ENCODE measurements at regions not wholly inside any gene's neighbourhood (a gene's known extent, or its start where the extent isn't known, plus 50 kb on each side); places are given as distances from the start of the nearest gene placed in this dataset.

GRCh38 chr22:27337676-27338075, 463.9 kb downstream of the MN1 start:
- no peaks in the 10 kb centered on the region for H3K36me3 Mint-ChIP-seq (ENCODE audit: low read depth, unreplicated experiment)
- no peaks in the 10 kb centered on the region for H3K36me3 ChIP-seq (ENCODE audit: insufficient read depth, low read length)
- H3K27me3 Mint-ChIP-seq (ENCODE audit: low read depth, unreplicated experiment), result peaks cover 6% of the 10 kb centered on the region
- no peak overlapping the region for H3K4me2 ChIP-seq (ENCODE audit: low read length)
- H3K27me3 ChIP-seq (ENCODE audit: insufficient read depth, low read length), result no peaks in the 10 kb centered on the region
- no peak overlapping the region for H3K9ac ChIP-seq (ENCODE audit: low read length)
- no peak overlapping the region for H3K27ac Mint-ChIP-seq (ENCODE audit: unreplicated experiment)
- FAIRE-seq (no peak), DNase-seq (ENCODE audit: low read depth) (no peak)
- TF ChIP-seq, protein P1, sequence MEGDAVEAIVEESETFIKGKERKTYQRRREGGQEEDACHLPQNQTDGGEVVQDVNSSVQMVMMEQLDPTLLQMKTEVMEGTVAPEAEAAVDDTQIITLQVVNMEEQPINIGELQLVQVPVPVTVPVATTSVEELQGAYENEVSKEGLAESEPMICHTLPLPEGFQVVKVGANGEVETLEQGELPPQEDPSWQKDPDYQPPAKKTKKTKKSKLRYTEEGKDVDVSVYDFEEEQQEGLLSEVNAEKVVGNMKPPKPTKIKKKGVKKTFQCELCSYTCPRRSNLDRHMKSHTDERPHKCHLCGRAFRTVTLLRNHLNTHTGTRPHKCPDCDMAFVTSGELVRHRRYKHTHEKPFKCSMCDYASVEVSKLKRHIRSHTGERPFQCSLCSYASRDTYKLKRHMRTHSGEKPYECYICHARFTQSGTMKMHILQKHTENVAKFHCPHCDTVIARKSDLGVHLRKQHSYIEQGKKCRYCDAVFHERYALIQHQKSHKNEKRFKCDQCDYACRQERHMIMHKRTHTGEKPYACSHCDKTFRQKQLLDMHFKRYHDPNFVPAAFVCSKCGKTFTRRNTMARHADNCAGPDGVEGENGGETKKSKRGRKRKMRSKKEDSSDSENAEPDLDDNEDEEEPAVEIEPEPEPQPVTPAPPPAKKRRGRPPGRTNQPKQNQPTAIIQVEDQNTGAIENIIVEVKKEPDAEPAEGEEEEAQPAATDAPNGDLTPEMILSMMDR (IDR thresholded peaks at IDR 0.05; ENCODE audit: insufficient read depth, low read depth, low read length), result no peak
- no peak for TF ChIP-seq EZH2 (IDR thresholded peaks at IDR 0.05; ENCODE audit: insufficient read depth, low read length)
- H3K4me3 Mint-ChIP-seq (ENCODE audit: unreplicated experiment), result no peak overlapping the region
- H4K20me1 ChIP-seq (ENCODE audit: insufficient read depth, low read length), result no peaks in the 10 kb centered on the region
- peaks cover 4% of the 10 kb centered on the region for H3K9me3 ChIP-seq (ENCODE audit: insufficient read depth, low read depth, low read length)
- H3K4me1 Mint-ChIP-seq (ENCODE audit: low read depth, unreplicated experiment), result peaks cover 19% of the 10 kb centered on the region
- H3K79me2 ChIP-seq (ENCODE audit: insufficient read depth, low read length), result no peaks in the 10 kb centered on the region
- H3K9me3 Mint-ChIP-seq (ENCODE audit: unreplicated experiment), result peaks cover 4% of the 10 kb centered on the region
- peaks cover 9% of the 10 kb centered on the region for H3K4me1 ChIP-seq (ENCODE audit: insufficient read depth, low read length)
- no peak overlapping the region for H2AFZ ChIP-seq (ENCODE audit: low read depth, low read length)
- H3K27ac ChIP-seq (ENCODE audit: low read depth, low read length), result no peak overlapping the region
- H3K4me3 ChIP-seq (ENCODE audit: insufficient read depth, low read depth, low read length), result no peak overlapping the region

- no peak overlapping the region for H2AFZ ChIP-seq (ENCODE audit: low read depth, low read length)
- H3K36me3 ChIP-seq (ENCODE audit: insufficient read depth, low read length), result no peaks in the 10 kb centered on the region
- H3K4me1 Mint-ChIP-seq (ENCODE audit: low read depth, unreplicated experiment), result peaks cover 17% of the 10 kb centered on the region
- H3K4me3 ChIP-seq (ENCODE audit: insufficient read depth, low read depth, low read length), result no peak overlapping the region
- H3K27ac Mint-ChIP-seq (ENCODE audit: unreplicated experiment), result no peak overlapping the region
- TF ChIP-seq, protein P1 (IDR thresholded peaks at IDR 0.05; ENCODE audit: insufficient read depth, low read depth, low read length), result no peak
- TF ChIP-seq EZH2 (IDR thresholded peaks at IDR 0.05; ENCODE audit: insufficient read depth, low read length), result no peak
- peaks cover 9% of the 10 kb centered on the region for H3K4me1 ChIP-seq (ENCODE audit: insufficient read depth, low read length)
- H3K27me3 ChIP-seq (ENCODE audit: insufficient read depth, low read length), result no peaks in the 10 kb centered on the region
- no peak overlapping the region for H3K9ac ChIP-seq (ENCODE audit: low read length)
- no peaks in the 10 kb centered on the region for H3K79me2 ChIP-seq (ENCODE audit: insufficient read depth, low read length)
- H3K9me3 Mint-ChIP-seq (ENCODE audit: unreplicated experiment), result no peaks in the 10 kb centered on the region
- no peak for DNase-seq (ENCODE audit: low read depth)
- peaks cover 4% of the 10 kb centered on the region for H3K9me3 ChIP-seq (ENCODE audit: insufficient read depth, low read depth, low read length)
- no peak overlapping the region for H3K4me3 Mint-ChIP-seq (ENCODE audit: unreplicated experiment)
- no peak overlapping the region for H3K4me2 ChIP-seq (ENCODE audit: low read length)
- H4K20me1 ChIP-seq (ENCODE audit: insufficient read depth, low read length), result no peaks in the 10 kb centered on the region
- H3K27ac ChIP-seq (ENCODE audit: low read depth, low read length), result no peak overlapping the region
- no peaks in the 10 kb centered on the region for H3K36me3 Mint-ChIP-seq (ENCODE audit: low read depth, unreplicated experiment)
- FAIRE-seq, result no peak
- peaks cover under 1% of the 10 kb centered on the region for H3K27me3 Mint-ChIP-seq (ENCODE audit: low read depth, unreplicated experiment)
Measured at GRCh38 chr22:27340047-27340446, 461.5 kb downstream of the MN1 start.

DNA sequence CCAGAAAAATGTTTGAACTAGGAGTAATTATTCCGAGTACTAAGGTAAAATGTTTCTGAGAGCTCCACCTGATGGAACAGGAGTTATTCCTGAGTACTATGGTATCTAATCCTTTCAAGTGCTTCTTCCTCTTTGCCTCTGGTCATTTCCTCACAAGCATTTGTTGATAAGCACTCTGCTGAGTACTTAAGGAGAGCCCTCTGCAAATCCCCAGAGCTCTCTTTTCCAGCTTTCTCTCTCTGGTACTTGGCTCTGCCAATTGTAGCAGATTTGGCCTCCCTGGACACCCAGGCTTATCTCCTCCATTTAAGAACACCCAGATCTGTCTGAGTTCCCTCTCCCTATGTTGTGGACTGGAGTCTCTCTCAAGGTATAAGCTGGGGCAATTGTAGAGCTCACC, 457.0 kb downstream of the MN1 start:
- Histone ChIP-seq H3K4me2 (ENCODE audit: low read length) (no peak overlapping the region), H4K20me1 (ENCODE audit: insufficient read depth, low read length) (no peaks in the 10 kb centered on the region), H3K27ac (ENCODE audit: low read depth, low read length) (no peak overlapping the region), H3K4me3 (ENCODE audit: insufficient read depth, low read depth, low read length) (no peak overlapping the region), H3K27me3 (ENCODE audit: insufficient read depth, low read length) (no peaks in the 10 kb centered on the region), H3K79me2 (ENCODE audit: insufficient read depth, low read length) (no peaks in the 10 kb centered on the region), H3K36me3 (ENCODE audit: insufficient read depth, low read length) (no peaks in the 10 kb centered on the region), H2AFZ (ENCODE audit: low read depth, low read length) (no peak overlapping the region), H3K4me1 (ENCODE audit: insufficient read depth, low read length) (peaks cover 4% of the 10 kb centered on the region), H3K9me3 (ENCODE audit: insufficient read depth, low read depth, low read length) (no peaks in the 10 kb centered on the region), H3K9ac (ENCODE audit: low read length) (no peak overlapping the region)
- H3K36me3 Mint-ChIP-seq (ENCODE audit: low read depth, unreplicated experiment), result no peaks in the 10 kb centered on the region
- no peak for DNase-seq (ENCODE audit: low read depth)
- no peak overlapping the region for H3K27ac Mint-ChIP-seq (ENCODE audit: unreplicated experiment)
- peaks cover 4% of the 10 kb centered on the region for H3K4me1 Mint-ChIP-seq (ENCODE audit: low read depth, unreplicated experiment)
- no peaks in the 10 kb centered on the region for H3K9me3 Mint-ChIP-seq (ENCODE audit: unreplicated experiment)
- H3K27me3 Mint-ChIP-seq (ENCODE audit: low read depth, unreplicated experiment), result no peaks in the 10 kb centered on the region
- TF ChIP-seq, protein P1 (IDR thresholded peaks at IDR 0.05; ENCODE audit: insufficient read depth, low read depth, low read length), result no peak
- no peak for TF ChIP-seq EZH2 (IDR thresholded peaks at IDR 0.05; ENCODE audit: insufficient read depth, low read length)
- H3K4me3 Mint-ChIP-seq (ENCODE audit: unreplicated experiment), result no peak overlapping the region
- no peak for FAIRE-seq

All from astrocyte (in vitro differentiated cells and primary cell).